CD1c-positive myeloid dendritic cell (primary cell): ENCODE measurements at regions not wholly inside any gene's neighbourhood (a gene's known extent, or its start where the extent isn't known, plus 50 kb on each side); places are given as distances from the start of the nearest gene placed in this dataset.

ENCODE experiments used
- DNase-seq: peaks from one replicate; pipeline ENCODE4 v3.0.0-alpha.2; 2016; ENCODE audit errors: extremely low spot score

- no peak for DNase-seq
These were observed 249.9 kb downstream of the DAD1 start for GRCh38 chr14:22338917-22339715.

- DNase-seq = no peak
These were observed 250.6 kb downstream of the DAD1 start for GRCh38 chr14:22338381-22338780.

- no peak for DNase-seq
These were observed 251.1 kb downstream of the DAD1 start for GRCh38 chr14:22337938-22338337.

GRCh38 chr14:22337521-22337920 is 251.5 kb downstream of the DAD1 start:
- no peak for DNase-seq

GRCh38 chr14:22336031-22336430 is 253.0 kb downstream of the DAD1 start:
- no peak for DNase-seq

GRCh38 chr14:22334627-22335026 is 254.4 kb downstream of the DAD1 start:
- no peak for DNase-seq

- no peak for DNase-seq
These were observed 254.8 kb downstream of the DAD1 start for GRCh38 chr14:22334275-22334577.

GRCh38 chr14:22333422-22334274 is 255.4 kb downstream of the DAD1 start:
- peak; percentile 15 for DNase-seq

- DNase-seq = no peak
These were observed 256.2 kb downstream of the DAD1 start for GRCh38 chr14:22332686-22333421.

- no peak for DNase-seq
These were observed 259.7 kb downstream of the DAD1 start for GRCh38 chr14:22329371-22329770.

- no peak for DNase-seq
These were observed 263.2 kb downstream of the DAD1 start for GRCh38 chr14:22325676-22326400.

GRCh38 chr14:22320362-22320750 is 268.7 kb downstream of the DAD1 start:
- DNase-seq = no peak

- peak; percentile 39 for DNase-seq
These were observed 269.3 kb downstream of the DAD1 start for GRCh38 chr14:22319526-22320361.

GRCh38 chr14:22318951-22319350 is 270.1 kb downstream of the DAD1 start:
- no peak for DNase-seq

- no peak for DNase-seq
These were observed 272.6 kb downstream of the DAD1 start for GRCh38 chr14:22316473-22316872.

- no peak for DNase-seq
These were observed 273.7 kb downstream of the DAD1 start for GRCh38 chr14:22315336-22315735.

- DNase-seq = peak; percentile 77
These were observed 274.7 kb downstream of the DAD1 start for GRCh38 chr14:22314183-22314820.

GRCh38 chr14:22313172-22313801 is 275.7 kb downstream of the DAD1 start:
- DNase-seq = no peak

- peak; percentile 74 for DNase-seq
These were observed 277.4 kb downstream of the DAD1 start for GRCh38 chr14:22311636-22312035.

- no peak for DNase-seq
These were observed 283.4 kb downstream of the DAD1 start for GRCh38 chr14:22305607-22306006.
